HG02852 (cell line): ENCODE measurements at regions not wholly inside any gene's neighbourhood (a gene's known extent, or its start where the extent isn't known, plus 50 kb on each side); places are given as distances from the start of the nearest gene placed in this dataset.

ENCODE experiments used
- ATAC-seq: cut with Tn5 transposase; IDR thresholded peaks from one replicate; pipeline ENCODE4 v1.9.1; 2021; ENCODE audit warnings: mild to moderate bottlenecking, moderate library complexity; ENCODE audit not compliant: unreplicated experiment

- ATAC-seq, result peak; percentile 59
These were observed 61.1 kb upstream of the FAM216B start for GRCh38 chr13:42720113-42720857.

- no peak for ATAC-seq
These were observed 60.5 kb upstream of the FAM216B start for GRCh38 chr13:42720858-42721219.

GRCh38 chr13:42722883-42723539 lies 58.4 kb upstream of the FAM216B start:
- ATAC-seq, result no peak

GRCh38 chr13:42728507-42729180 lies 52.7 kb upstream of the FAM216B start:
- ATAC-seq, result no peak

GRCh38 chr13:42729857-42730402 lies 51.5 kb upstream of the FAM216B start:
- no peak for ATAC-seq
